ENCODE measurements at regions not wholly inside any gene's neighbourhood (a gene's known extent, or its start where the extent isn't known, plus 50 kb on each side); places are given as distances from the start of the nearest gene placed in this dataset.

DNA sequence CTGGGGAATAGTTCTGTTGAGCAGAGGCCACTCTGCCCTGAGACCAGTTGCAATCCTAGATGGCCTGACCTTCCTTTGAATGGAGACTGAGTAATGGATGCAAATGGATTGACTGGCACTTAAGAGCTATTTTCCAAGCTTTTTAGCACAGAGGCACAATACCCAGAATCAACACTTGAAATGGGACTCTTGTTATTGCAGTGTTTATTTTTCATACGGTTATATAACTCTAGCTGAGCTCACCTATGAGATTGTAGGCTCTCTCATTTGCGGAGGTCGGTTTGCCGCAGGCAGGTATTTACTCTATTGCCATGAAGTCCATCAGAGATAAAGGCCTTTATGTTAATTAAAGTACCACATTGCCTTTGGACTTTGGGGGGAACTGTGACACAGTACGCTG lies 422.3 kb upstream of the CELF4 start:
- TF ChIP-seq CTCF (IDR thresholded peaks at IDR 0.05 in 8 of 11, conservative IDR thresholded peaks at IDR 0.05 in 3 of 11) (no peak), POLR2A (IDR thresholded peaks at IDR 0.05) (no peak), POLR2AphosphoS5 (IDR thresholded peaks at IDR 0.05) (no peak)
